CD4-positive, alpha-beta memory T cell (primary cell): ENCODE measurements at regions not wholly inside any gene's neighbourhood (a gene's known extent, or its start where the extent isn't known, plus 50 kb on each side); places are given as distances from the start of the nearest gene placed in this dataset.

Experiments
- CTCF ChIA-PET: fragments of 350-600 bp; sonication (Branson Sonifier 250); formaldehyde crosslinking; loops from one replicate; lab custom pipeline; 2021; ENCODE audit warnings: inconsistent platforms; ENCODE audit not compliant: partially characterized antibody; lab: Charles Lee
- POLR2A ChIA-PET: fragments of 350-600 bp; sonication (Branson Sonifier 250); formaldehyde crosslinking; loops from one replicate; lab custom pipeline; 2021; ENCODE audit not compliant: partially characterized antibody; lab: Charles Lee
- DNase-seq, 5 donors: peaks; one replicate each; pipeline versions ENCODE4 v3.0.0 to v3.0.0-alpha.2; 2020 to 2022; ENCODE audit warnings: mixed read lengths in 1 of 5
- H3K27ac ChIP-seq: one replicate; pipeline ENCODE4 v1.7.0; 2013; ENCODE audit warnings: low read depth, low read length
- H3K27me3 ChIP-seq: 2 replicates; pipeline ENCODE4 v1.7.0; 2013; ENCODE audit warnings: mild to moderate bottlenecking, low read length, moderate library complexity; ENCODE audit not compliant: insufficient read depth
- H3K36me3 ChIP-seq: 2 replicates; pipeline ENCODE4 v1.7.0; 2013; ENCODE audit warnings: mild to moderate bottlenecking, low read length, moderate library complexity; ENCODE audit not compliant: insufficient read depth
- H3K4me1 ChIP-seq: 2 replicates; pipeline ENCODE4 v1.7.0; 2013; ENCODE audit warnings: mild to moderate bottlenecking, low read length, moderate library complexity; ENCODE audit not compliant: insufficient read depth
- H3K4me3 ChIP-seq, 2 donors: one replicate each; pipeline ENCODE4 v1.7.0; 2013; ENCODE audit warnings: low read length in 2 of 2, mild to moderate bottlenecking in 1 of 2
- H3K9me3 ChIP-seq, 2 donors: one replicate each; pipeline ENCODE4 v1.7.0; 2013; ENCODE audit warnings: low read length in 2 of 2, control low read depth in 1 of 2; ENCODE audit not compliant: control insufficient read depth in 1 of 2
- H3K27ac Mint-ChIP-seq, 7 donors: one replicate each; pipeline ENCODE4 v1.8.0; 2020 to 2021; ENCODE audit warnings: mixed read lengths in 7 of 7, mild to moderate bottlenecking in 6 of 7, inconsistent platforms in 3 of 7, moderate library complexity in 3 of 7
- H3K27me3 Mint-ChIP-seq, 2 donors: one replicate each; pipeline ENCODE4 v1.8.0; 2020 to 2021; ENCODE audit warnings: mixed read lengths in 2 of 2
- H3K36me3 Mint-ChIP-seq, 2 donors: one replicate each; pipeline ENCODE4 v1.8.0; 2020 to 2021; ENCODE audit warnings: mixed read lengths in 2 of 2, inconsistent platforms in 1 of 2, mild to moderate bottlenecking in 1 of 2
- H3K4me1 Mint-ChIP-seq, 4 donors: one replicate each; pipeline ENCODE4 v1.8.0; 2020 to 2021; ENCODE audit warnings: mixed read lengths in 4 of 4, mild to moderate bottlenecking in 1 of 4
- H3K4me3 Mint-ChIP-seq, 8 donors: one replicate each; pipeline ENCODE4 v1.8.0; 2020 to 2021; ENCODE audit warnings: mixed read lengths in 8 of 8, mild to moderate bottlenecking in 7 of 8, moderate library complexity in 6 of 8, inconsistent platforms in 3 of 8
- H3K9me3 Mint-ChIP-seq, 8 donors: one replicate each; pipeline ENCODE4 v1.8.0; 2020 to 2021; ENCODE audit warnings: mixed read lengths in 8 of 8, mild to moderate bottlenecking in 5 of 8, inconsistent platforms in 3 of 8, moderate library complexity in 1 of 8
- intact Hi-C: fragments of 100-400 bp; cut with micrococcal nuclease; formaldehyde crosslinking; loops from one replicate; pipeline ENCODE4 v1.15.1; 2023

GRCh38 chr1:59014827-59015226 lies 231.0 kb upstream of the JUN start:
- Mint-ChIP-seq H3K4me1 (peaks cover 3 to 17% (median 9%) of the 10 kb centered on the region in 4 donors), H3K36me3 (no peaks in the 10 kb centered on the region), H3K9me3 (peaks cover 0 to under 1% (median 0%) of the 10 kb centered on the region in 8 donors), H3K27ac (peak overlapping the region in 1 of 7 donors; percentile 18), H3K27me3 (peaks cover 0 to 1% of the 10 kb centered on the region in 2 donors), H3K4me3 (no peak overlapping the region)
- DNase-seq: no peak
- Histone ChIP-seq H3K4me1 (peaks cover 5% of the 10 kb centered on the region), H3K9me3 (no peaks in the 10 kb centered on the region), H3K36me3 (no peaks in the 10 kb centered on the region), H3K27ac (no peak overlapping the region), H3K4me3 (no peak overlapping the region), H3K27me3 (no peaks in the 10 kb centered on the region)
- ChIA-PET POLR2A (no interaction called here), CTCF (no interaction called here)
- intact Hi-C loops: loop anchor here (10.0 kb wide), 1 partner anchor 110 kb away; no protein-coding TSS in a partner anchor

GRCh38 chr1:59015708-59016107 lies 231.9 kb upstream of the JUN start:
- Mint-ChIP-seq H3K4me3 (no peak overlapping the region), H3K27me3 (peaks cover 0 to 1% of the 10 kb centered on the region in 2 donors), H3K9me3 (peaks cover 0 to 3% (median 0%) of the 10 kb centered on the region in 8 donors), H3K4me1 (peaks cover 11 to 26% (median 18%) of the 10 kb centered on the region in 4 donors), H3K36me3 (no peaks in the 10 kb centered on the region), H3K27ac (no peak overlapping the region)
- CTCF ChIA-PET: no interaction called here
- no peak overlapping the region for H3K27ac ChIP-seq
- no peak overlapping the region for H3K4me3 ChIP-seq
- H3K36me3 ChIP-seq: no peaks in the 10 kb centered on the region
- intact Hi-C loops: loop anchor here (10.0 kb wide), 1 partner anchor 111 kb away; no protein-coding TSS in a partner anchor
- peaks cover 13% of the 10 kb centered on the region for H3K4me1 ChIP-seq
- no peak for DNase-seq
- POLR2A ChIA-PET: no interaction called here
- no peaks in the 10 kb centered on the region for H3K27me3 ChIP-seq
- H3K9me3 ChIP-seq: no peaks in the 10 kb centered on the region

GRCh38 chr1:59016390-59016789 lies 232.5 kb upstream of the JUN start:
- H3K27ac Mint-ChIP-seq: no peak overlapping the region
- CTCF ChIA-PET: no interaction called here
- H3K4me1 ChIP-seq: peaks cover 16% of the 10 kb centered on the region
- no peaks in the 10 kb centered on the region for H3K27me3 ChIP-seq
- peaks cover 0 to 3% (median 0%) of the 10 kb centered on the region in 8 donors for H3K9me3 Mint-ChIP-seq
- DNase-seq: no peak
- no peak overlapping the region for H3K4me3 Mint-ChIP-seq
- intact Hi-C loops: loop anchor here (10.0 kb wide), 1 partner anchor 112 kb away; no protein-coding TSS in a partner anchor
- POLR2A ChIA-PET: interaction anchor here (1.2 kb wide), 1 partner anchor 234 kb away, joined by 3 read pairs; no protein-coding TSS in a partner anchor
- H3K4me1 Mint-ChIP-seq: peaks cover 14 to 30% (median 23%) of the 10 kb centered on the region in 4 donors
- H3K36me3 ChIP-seq: no peaks in the 10 kb centered on the region
- no peaks in the 10 kb centered on the region for H3K27me3 Mint-ChIP-seq
- H3K36me3 Mint-ChIP-seq: no peaks in the 10 kb centered on the region
- no peak overlapping the region for H3K4me3 ChIP-seq
- H3K27ac ChIP-seq: no peak overlapping the region
- no peaks in the 10 kb centered on the region for H3K9me3 ChIP-seq

DNA sequence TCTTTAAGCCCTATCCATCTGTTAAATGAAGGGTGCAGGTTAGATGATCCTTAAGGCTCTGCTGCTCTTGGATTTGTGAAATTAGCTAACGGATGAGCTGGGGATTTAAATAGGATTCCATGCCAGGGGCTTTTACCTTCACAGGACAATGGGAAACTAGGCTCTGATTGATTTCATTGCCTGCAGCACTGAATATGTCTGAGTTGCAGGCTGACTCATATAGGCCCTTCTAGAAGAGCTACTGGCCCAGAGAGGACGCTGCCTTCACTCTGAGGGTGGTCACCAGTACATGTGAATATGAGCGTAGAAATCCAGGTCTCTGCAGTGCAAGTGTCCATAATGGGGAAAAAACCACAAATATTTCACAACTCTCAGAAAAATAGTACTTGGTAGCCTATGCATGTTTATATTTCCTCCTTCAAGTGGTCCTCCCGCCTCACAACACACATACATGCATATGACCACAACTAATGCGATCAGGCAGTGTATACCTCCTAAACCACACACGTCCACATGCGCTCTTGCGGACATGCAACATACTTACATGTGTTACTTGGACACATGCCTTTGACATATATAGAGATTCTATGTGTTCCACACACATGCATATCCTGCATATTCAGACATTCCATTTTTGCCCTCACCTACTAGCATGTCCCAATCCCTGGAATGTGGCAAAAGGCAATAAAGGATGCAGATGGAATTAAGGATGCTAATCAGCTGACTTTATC lies 233.8 kb upstream of the JUN start:
- Mint-ChIP-seq H3K27me3 (no peaks in the 10 kb centered on the region), H3K4me3 (no peak overlapping the region), H3K36me3 (no peaks in the 10 kb centered on the region), H3K4me1 (peaks cover 14 to 31% (median 25%) of the 10 kb centered on the region in 4 donors), H3K9me3 (peaks cover 0 to 3% (median 0%) of the 10 kb centered on the region in 8 donors), H3K27ac (peak overlapping the region in 1 of 7 donors; percentile 38)
- POLR2A ChIA-PET: interaction anchor here (1.2 kb wide), 1 partner anchor 236 kb away, joined by 3 read pairs; no protein-coding TSS in a partner anchor
- no peaks in the 10 kb centered on the region for H3K9me3 ChIP-seq
- no peak for DNase-seq
- no peaks in the 10 kb centered on the region for H3K27me3 ChIP-seq
- H3K4me1 ChIP-seq: peaks cover 16% of the 10 kb centered on the region
- intact Hi-C loops: loop anchor here (10.0 kb wide), 1 partner anchor 113 kb away; no protein-coding TSS in a partner anchor
- no peaks in the 10 kb centered on the region for H3K36me3 ChIP-seq
- H3K27ac ChIP-seq: no peak overlapping the region
- H3K4me3 ChIP-seq: no peak overlapping the region
- CTCF ChIA-PET: no interaction called here

DNA sequence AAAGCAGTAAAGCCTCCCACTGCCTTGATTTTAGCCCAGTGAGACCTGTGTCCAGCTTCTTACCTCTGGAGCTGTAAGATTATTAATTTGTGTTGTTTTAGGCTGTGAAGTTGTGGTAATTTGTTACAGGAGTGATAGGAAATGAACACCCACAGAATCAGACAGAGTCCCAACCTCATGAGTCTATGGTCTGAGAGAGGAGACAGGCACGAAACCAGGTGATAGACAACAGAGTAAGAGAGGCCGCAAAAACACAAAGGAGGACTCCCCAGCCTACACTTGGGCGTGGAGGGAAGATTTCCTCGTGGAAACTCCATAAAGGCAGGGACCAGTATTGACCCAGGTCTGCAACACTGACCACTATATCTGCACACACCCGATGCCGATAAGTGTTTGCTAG lies 234.6 kb upstream of the JUN start:
- peak overlapping the region in 3 of 7 donors; percentile 65 to 86 (median 82) for H3K27ac Mint-ChIP-seq
- peaks cover 16% of the 10 kb centered on the region for H3K4me1 ChIP-seq
- ChIA-PET POLR2A (no interaction called here), CTCF (no interaction called here)
- intact Hi-C loops: loop anchor here (10.0 kb wide), 1 partner anchor 114 kb away; no protein-coding TSS in a partner anchor
- peaks cover 0 to 3% (median 0%) of the 10 kb centered on the region in 8 donors for H3K9me3 Mint-ChIP-seq
- no peaks in the 10 kb centered on the region for H3K36me3 Mint-ChIP-seq
- no peaks in the 10 kb centered on the region for H3K27me3 Mint-ChIP-seq
- DNase-seq: no peak
- no peaks in the 10 kb centered on the region for H3K27me3 ChIP-seq
- peaks cover 13 to 31% (median 25%) of the 10 kb centered on the region in 4 donors for H3K4me1 Mint-ChIP-seq
- H3K4me3 Mint-ChIP-seq: peak overlapping the region in 5 of 8 donors; percentile 9 to 75 (median 51)
- no peak overlapping the region for H3K4me3 ChIP-seq
- no peaks in the 10 kb centered on the region for H3K36me3 ChIP-seq
- H3K9me3 ChIP-seq: no peaks in the 10 kb centered on the region
- H3K27ac ChIP-seq: no peak overlapping the region

DNA sequence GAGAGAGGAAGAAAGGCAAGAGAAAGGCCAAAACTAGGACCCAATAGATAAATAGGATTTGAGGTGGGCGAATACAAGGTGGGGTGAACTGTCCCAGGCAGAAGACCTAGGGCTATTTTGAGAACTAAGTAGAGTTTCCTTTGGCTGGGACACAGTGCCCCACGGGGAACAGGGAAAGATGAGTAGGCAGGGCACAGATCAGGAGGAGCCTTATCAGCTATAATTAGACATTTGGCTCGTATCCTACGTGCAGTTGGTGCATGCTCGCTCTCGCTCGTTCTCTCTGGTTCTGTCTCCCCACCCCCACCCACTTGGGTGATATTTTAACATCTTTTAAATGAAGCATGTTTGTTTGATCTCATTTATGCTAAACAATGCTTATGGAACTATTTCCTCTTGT lies 235.0 kb upstream of the JUN start:
- ChIA-PET POLR2A (interaction anchor here (1.7 to 2.7 kb wide), 2 partner anchors 77 to 235 kb away, joined by 10 to 24 read pairs; partner anchors contain the start of gene JUN), CTCF (no interaction called here)
- intact Hi-C loops: loop anchor here (10.0 kb wide), 1 partner anchor 114 kb away; no protein-coding TSS in a partner anchor
- Mint-ChIP-seq H3K36me3 (no peaks in the 10 kb centered on the region), H3K27me3 (no peaks in the 10 kb centered on the region), H3K4me1 (peaks cover 13 to 31% (median 25%) of the 10 kb centered on the region in 4 donors), H3K9me3 (peaks cover 0 to 3% (median 0%) of the 10 kb centered on the region in 8 donors), H3K27ac (peak overlapping the region in 4 of 7 donors; percentile 65 to 96 (median 84)), H3K4me3 (peak overlapping the region in 5 of 8 donors; percentile 9 to 91 (median 51))
- H3K27me3 ChIP-seq: no peaks in the 10 kb centered on the region
- no peak for DNase-seq
- no peaks in the 10 kb centered on the region for H3K9me3 ChIP-seq
- peaks cover 16% of the 10 kb centered on the region for H3K4me1 ChIP-seq
- H3K27ac ChIP-seq: no peak overlapping the region
- H3K4me3 ChIP-seq: no peak overlapping the region
- H3K36me3 ChIP-seq: no peaks in the 10 kb centered on the region
